ENCODE measurements at regions not wholly inside any gene's neighbourhood (a gene's known extent, or its start where the extent isn't known, plus 50 kb on each side); places are given as distances from the start of the nearest gene placed in this dataset.

GRCh38 chr17:13690806-13691205 is 89.1 kb upstream of the HS3ST3A1 start:
- TF ChIP-seq CTCF (IDR thresholded peaks at IDR 0.05; ENCODE audit: low read depth, low read length) (no peak), EZH2phosphoT487 (IDR thresholded peaks at IDR 0.05; ENCODE audit: low read depth) (no peak)

All from OCI-LY3 (cell line).